PC-9 (cell line): ENCODE measurements at regions not wholly inside any gene's neighbourhood (a gene's known extent, or its start where the extent isn't known, plus 50 kb on each side); places are given as distances from the start of the nearest gene placed in this dataset.

Experiments
- BruUV-seq: library from RNA; stranded (reverse); fragments of 400-500 nt; replicated peaks from 2 replicates; lab custom pipeline; 2021; lab: Mats Ljungman, UMichigan
- CTCF ChIA-PET: fragments of 300-600 bp; sonication (Branson Sonifier 250); formaldehyde crosslinking; loops from one replicate; lab custom pipeline; 2022; ENCODE audit warnings: antibody characterized with exemption; lab: Charles Lee
- POLR2A ChIA-PET: fragments of 300-600 bp; sonication (Branson Sonifier 250); formaldehyde crosslinking; loops from one replicate; lab custom pipeline; 2022; ENCODE audit warnings: antibody characterized with exemption; ENCODE audit not compliant: unreplicated experiment; lab: Charles Lee
- DNase-seq, 2 experiments: peaks; one replicate each; pipeline versions ENCODE4 v3.0.0 to v3.0.0-alpha.2; 2015 to 2022; ENCODE audit warnings: mixed read lengths in 1 of 2
- H2AFZ ChIP-seq: fragments of 200-600 bp; sonication (generic); 2 replicates; pipeline ENCODE4 v1.8.1; 2017; ENCODE audit warnings: antibody characterized with exemption
- H3F3A ChIP-seq: fragments of 200-600 bp; sonication (generic); 2 replicates; pipeline ENCODE4 v1.8.1; 2017; ENCODE audit warnings: antibody characterized with exemption, mild to moderate bottlenecking, low read depth; ENCODE audit not compliant: insufficient read depth
- H3K27ac ChIP-seq: fragments of 200-600 bp; sonication (generic); 2 replicates; pipeline ENCODE4 v1.6.1; 2016; ENCODE audit warnings: mixed run types
- H3K27me3 ChIP-seq: fragments of 200-600 bp; sonication (generic); 2 replicates; pipeline ENCODE4 v1.6.1; 2016; ENCODE audit warnings: low read depth, mixed run types; ENCODE audit not compliant: insufficient read depth
- H3K36me3 ChIP-seq: fragments of 200-600 bp; sonication (generic); 2 replicates; pipeline ENCODE4 v1.6.1; 2016; ENCODE audit warnings: low read depth, mixed run types
- H3K4me1 ChIP-seq: fragments of 200-600 bp; sonication (generic); replicated peaks from 2 replicates; pipeline ENCODE4 v1.6.1; 2016; ENCODE audit warnings: mixed run types; ENCODE audit not compliant: insufficient read depth
- H3K4me2 ChIP-seq: fragments of 200-600 bp; sonication (generic); 2 replicates; pipeline ENCODE4 v1.6.1; 2017; ENCODE audit warnings: mixed run types
- H3K4me3 ChIP-seq: fragments of 200-600 bp; sonication (generic); 2 replicates; pipeline ENCODE4 v1.6.1; 2016; ENCODE audit warnings: mixed run types
- H3K79me2 ChIP-seq: fragments of 200-600 bp; sonication (generic); 2 replicates; pipeline ENCODE4 v1.6.1; 2017; ENCODE audit warnings: low read depth, mixed run types
- H3K9me2 ChIP-seq: fragments of 200-600 bp; sonication (generic); 2 replicates; pipeline ENCODE4 v1.8.1; 2017; ENCODE audit warnings: mild to moderate bottlenecking; ENCODE audit not compliant: insufficient read depth
- H3K9me3 ChIP-seq: fragments of 200-600 bp; sonication (generic); 2 replicates; pipeline ENCODE4 v1.8.1; 2016; ENCODE audit warnings: low read depth; ENCODE audit not compliant: insufficient read depth
- H4K20me1 ChIP-seq: fragments of 200-600 bp; sonication (generic); 2 replicates; pipeline ENCODE4 v1.8.1; 2017; ENCODE audit not compliant: insufficient read depth
- CTCF ChIP-seq: fragments of 200-600 bp; sonication (generic); conservative IDR thresholded peaks from 2 replicates; pipeline ENCODE4 v1.6.1; 2017; ENCODE audit warnings: mixed run types, antibody characterized with exemption, mild to moderate bottlenecking, moderate library complexity
- EZH2 ChIP-seq: fragments of 200-600 bp; sonication (generic); IDR thresholded peaks from 2 replicates; pipeline ENCODE4 v1.8.0; 2017; ENCODE audit warnings: antibody characterized with exemption, low read depth
- intact Hi-C: fragments of 100-400 bp; cut with micrococcal nuclease; formaldehyde crosslinking; loops from one replicate; pipeline ENCODE4 v1.10.0; 2022; ENCODE audit not compliant: unreplicated experiment

DNA sequence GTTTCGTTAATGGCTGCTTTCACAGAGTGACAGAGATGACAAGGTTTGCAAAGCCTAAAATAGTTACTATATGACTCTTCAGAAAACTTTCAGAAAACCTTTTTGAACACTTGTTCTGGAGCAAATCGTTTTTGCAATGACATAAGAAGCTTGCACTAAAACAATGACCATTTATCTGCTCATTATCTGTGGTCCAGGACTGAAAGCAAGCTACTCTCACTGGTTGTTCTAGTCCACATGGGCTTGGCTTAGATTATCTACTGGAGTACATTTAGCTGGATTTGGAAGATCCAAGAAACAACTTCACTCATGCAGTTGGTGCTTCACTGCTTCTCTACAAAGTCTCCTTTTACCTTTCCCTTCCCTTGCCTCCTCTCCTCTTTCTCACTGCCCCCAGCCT is 1836.4 kb upstream of the AGA start:
- TF ChIP-seq CTCF (no peak), EZH2 (no peak)
- Histone ChIP-seq H2AFZ (no peak overlapping the region), H3K79me2 (no peaks in the 10 kb centered on the region), H3K36me3 (no peaks in the 10 kb centered on the region), H3K4me2 (no peak overlapping the region), H3K4me1 (no peaks in the 10 kb centered on the region), H3K9me3 (no peaks in the 10 kb centered on the region), H3K9me2 (no peaks in the 10 kb centered on the region; the same call in 1 of the 2 replicates), H3K27me3 (no peaks in the 10 kb centered on the region), H3K4me3 (no peak overlapping the region), H4K20me1 (no peaks in the 10 kb centered on the region), H3F3A (no peaks in the 10 kb centered on the region), H3K27ac (no peak overlapping the region)
- intact Hi-C loops = no loop called here
- ChIA-PET CTCF (no interaction called here), POLR2A (no interaction called here)
- BruUV-seq = no TSS peak
- no peak for DNase-seq

DNA sequence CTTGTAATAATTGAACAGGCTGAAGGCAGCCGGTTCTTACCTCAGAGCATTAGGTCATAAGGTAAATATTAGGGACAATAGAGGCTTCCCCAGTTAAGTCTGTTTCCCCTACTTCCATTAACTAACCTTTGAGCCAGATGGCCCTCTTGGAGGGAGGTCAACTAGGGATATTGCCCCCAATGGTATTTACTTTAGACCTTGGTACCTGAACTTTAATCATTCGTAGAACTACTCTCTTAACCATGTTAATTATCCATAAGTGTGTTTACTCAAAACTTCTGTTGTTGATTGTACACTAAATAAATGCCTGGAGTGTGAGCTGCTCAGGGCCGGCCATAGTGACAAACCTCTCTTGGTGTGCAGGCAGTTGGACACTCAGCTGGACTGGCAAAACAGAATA is 1843.5 kb upstream of the AGA start:
- intact Hi-C loops = no loop called here
- H3F3A ChIP-seq = no peaks in the 10 kb centered on the region
- H3K9me3 ChIP-seq = no peaks in the 10 kb centered on the region
- TF ChIP-seq EZH2 = no peak
- TF ChIP-seq CTCF = no peak
- no peaks in the 10 kb centered on the region for H3K36me3 ChIP-seq
- no peaks in the 10 kb centered on the region for H4K20me1 ChIP-seq
- H2AFZ ChIP-seq = no peak overlapping the region
- H3K27ac ChIP-seq = no peak overlapping the region
- CTCF ChIA-PET = no interaction called here
- no peaks in the 10 kb centered on the region for H3K4me1 ChIP-seq
- no TSS peak for BruUV-seq
- H3K9me2 ChIP-seq = no peaks in the 10 kb centered on the region; the same call in 1 of the 2 replicates
- POLR2A ChIA-PET = no interaction called here
- H3K27me3 ChIP-seq = no peaks in the 10 kb centered on the region
- H3K4me2 ChIP-seq = no peak overlapping the region
- DNase-seq = no peak
- no peak overlapping the region for H3K4me3 ChIP-seq
- H3K79me2 ChIP-seq = no peaks in the 10 kb centered on the region

- no peaks in the 10 kb centered on the region for H3K9me3 ChIP-seq
- DNase-seq = no peak
- no peak overlapping the region for H3K4me2 ChIP-seq
- no peaks in the 10 kb centered on the region for H3K4me1 ChIP-seq
- ChIA-PET CTCF (no interaction called here), POLR2A (no interaction called here)
- intact Hi-C loops = no loop called here
- H3K79me2 ChIP-seq = no peaks in the 10 kb centered on the region
- H3K4me3 ChIP-seq = no peak overlapping the region
- BruUV-seq = no TSS peak
- H3K27me3 ChIP-seq = no peaks in the 10 kb centered on the region
- no peak for TF ChIP-seq EZH2
- TF ChIP-seq CTCF = no peak
- H3F3A ChIP-seq = no peaks in the 10 kb centered on the region
- H3K27ac ChIP-seq = no peak overlapping the region
- H3K36me3 ChIP-seq = no peaks in the 10 kb centered on the region
- no peaks in the 10 kb centered on the region for H4K20me1 ChIP-seq
- no peak overlapping the region for H2AFZ ChIP-seq
- H3K9me2 ChIP-seq = no peaks in the 10 kb centered on the region
These were observed 1849.4 kb upstream of the AGA start for GRCh38 chr4:179291657-179292056.
